ENCODE measurements at regions not wholly inside any gene's neighbourhood (a gene's known extent, or its start where the extent isn't known, plus 50 kb on each side); places are given as distances from the start of the nearest gene placed in this dataset.

DNA sequence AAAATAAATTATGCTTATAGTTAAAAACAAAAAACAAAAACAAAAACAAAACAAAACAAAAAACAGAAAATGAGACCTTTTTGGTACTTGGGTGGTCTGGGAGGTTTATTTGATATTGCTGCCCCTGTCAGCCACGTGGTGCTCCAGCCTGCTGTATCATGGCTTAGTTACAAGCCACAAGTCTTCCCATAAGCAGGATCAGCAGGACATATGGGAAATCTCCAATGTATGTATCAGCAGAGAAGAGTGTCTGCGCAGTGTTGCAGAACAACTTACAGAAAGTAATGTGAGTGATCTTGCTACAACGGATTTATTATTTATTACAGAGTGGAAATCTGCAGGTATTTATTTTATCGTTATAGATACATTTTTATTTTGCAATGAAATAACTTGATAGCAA, 423.0 kb upstream of the TMPRSS15 start:
- TF ChIP-seq, protein P1, sequence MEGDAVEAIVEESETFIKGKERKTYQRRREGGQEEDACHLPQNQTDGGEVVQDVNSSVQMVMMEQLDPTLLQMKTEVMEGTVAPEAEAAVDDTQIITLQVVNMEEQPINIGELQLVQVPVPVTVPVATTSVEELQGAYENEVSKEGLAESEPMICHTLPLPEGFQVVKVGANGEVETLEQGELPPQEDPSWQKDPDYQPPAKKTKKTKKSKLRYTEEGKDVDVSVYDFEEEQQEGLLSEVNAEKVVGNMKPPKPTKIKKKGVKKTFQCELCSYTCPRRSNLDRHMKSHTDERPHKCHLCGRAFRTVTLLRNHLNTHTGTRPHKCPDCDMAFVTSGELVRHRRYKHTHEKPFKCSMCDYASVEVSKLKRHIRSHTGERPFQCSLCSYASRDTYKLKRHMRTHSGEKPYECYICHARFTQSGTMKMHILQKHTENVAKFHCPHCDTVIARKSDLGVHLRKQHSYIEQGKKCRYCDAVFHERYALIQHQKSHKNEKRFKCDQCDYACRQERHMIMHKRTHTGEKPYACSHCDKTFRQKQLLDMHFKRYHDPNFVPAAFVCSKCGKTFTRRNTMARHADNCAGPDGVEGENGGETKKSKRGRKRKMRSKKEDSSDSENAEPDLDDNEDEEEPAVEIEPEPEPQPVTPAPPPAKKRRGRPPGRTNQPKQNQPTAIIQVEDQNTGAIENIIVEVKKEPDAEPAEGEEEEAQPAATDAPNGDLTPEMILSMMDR (IDR thresholded peaks at IDR 0.05; ENCODE audit: borderline replicate concordance, extremely low read depth, low read length, poor library complexity, severe bottlenecking): no peak
- TF ChIP-seq EZH2 (IDR thresholded peaks at IDR 0.05; ENCODE audit: borderline replicate concordance, low read depth, low read length, severe bottlenecking): no peak

All from DND-41 (cell line).